ENCODE measurements at regions not wholly inside any gene's neighbourhood (a gene's known extent, or its start where the extent isn't known, plus 50 kb on each side); places are given as distances from the start of the nearest gene placed in this dataset.
"Not testable (repeated sequence)": the region's sequence is repeated elsewhere in the genome, so short reads cannot be mapped to it uniquely, and the experiment has no call there.

DNA sequence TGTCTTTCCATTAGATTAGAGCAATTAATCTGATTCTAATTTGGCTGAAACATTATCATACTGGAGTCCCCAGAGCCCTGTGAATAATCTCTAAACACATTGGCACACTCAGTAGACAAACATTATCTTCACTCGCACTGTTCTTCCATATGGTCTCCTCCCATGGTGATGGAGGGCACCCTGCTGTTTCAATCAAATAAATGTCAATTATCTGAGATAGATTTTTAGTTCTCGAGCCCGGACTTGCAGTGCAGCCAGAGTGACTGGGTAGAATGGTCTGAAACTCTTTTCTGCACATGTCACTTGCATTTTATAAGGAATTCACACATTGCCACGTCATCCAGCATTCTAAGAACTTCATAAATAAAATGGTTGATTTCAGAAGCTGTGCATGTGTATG lies 90.6 kb upstream of the MAP3K7 start:
- Mint-ChIP-seq H3K4me3 (ENCODE audit: low read depth) (no peak overlapping the region), H3K9me3 (no peaks in the 10 kb centered on the region), H3K4me1 (ENCODE audit: low read depth) (no peaks in the 10 kb centered on the region), H3K27ac (no peak overlapping the region), H3K36me3 (ENCODE audit: low read depth) (no peaks in the 10 kb centered on the region), H3K27me3 (ENCODE audit: low read depth) (peaks cover 12% of the 10 kb centered on the region)
- intact Hi-C loops (cut with micrococcal nuclease), result no loop called here
- DNase-seq (ENCODE audit: low spot score), result no peak

DNA sequence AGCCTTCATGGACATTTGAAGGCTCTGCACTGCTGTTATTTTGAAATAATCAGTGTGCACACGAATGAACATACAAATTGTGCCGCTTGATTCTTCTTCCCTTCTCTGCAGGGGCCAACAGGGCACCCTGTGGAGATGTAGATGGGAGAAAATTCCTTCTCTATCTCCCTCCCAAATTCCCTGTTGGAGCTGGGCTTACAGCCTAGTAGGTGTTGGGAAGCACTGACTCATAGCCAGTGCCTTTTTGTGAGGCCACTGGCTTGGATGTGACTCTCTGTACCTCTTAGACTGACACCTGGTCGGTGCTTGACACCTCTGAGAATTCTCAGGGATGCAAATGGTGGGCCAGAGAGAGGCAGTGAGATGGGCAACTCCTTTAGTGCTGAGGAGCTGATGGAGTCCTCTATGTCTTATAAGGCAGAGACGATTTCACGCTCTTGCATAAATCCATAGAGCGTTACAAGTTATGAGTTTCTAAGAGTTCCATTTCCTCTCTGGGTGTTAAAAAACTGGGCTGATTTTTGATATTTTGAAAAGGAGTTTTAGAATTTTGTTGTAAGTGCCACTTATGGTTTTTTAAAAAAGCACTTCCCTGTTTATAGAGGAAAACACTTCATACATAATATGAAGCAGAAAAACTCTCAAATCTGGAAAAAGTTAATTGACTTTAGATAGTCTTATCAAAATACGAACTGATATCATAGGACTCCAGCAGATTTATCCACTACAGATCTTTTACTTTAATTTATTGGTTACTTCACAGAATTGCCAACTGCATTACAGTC lies 89.8 kb upstream of the MAP3K7 start:
- intact Hi-C loops (cut with micrococcal nuclease), result no loop called here
- Mint-ChIP-seq H3K9me3 (no peaks in the 10 kb centered on the region), H3K36me3 (ENCODE audit: low read depth) (no peaks in the 10 kb centered on the region), H3K27me3 (ENCODE audit: low read depth) (peaks cover 12% of the 10 kb centered on the region), H3K27ac (no peak overlapping the region), H3K4me1 (ENCODE audit: low read depth) (no peaks in the 10 kb centered on the region), H3K4me3 (ENCODE audit: low read depth) (no peak overlapping the region)
- no peak for DNase-seq (ENCODE audit: low spot score)

DNA sequence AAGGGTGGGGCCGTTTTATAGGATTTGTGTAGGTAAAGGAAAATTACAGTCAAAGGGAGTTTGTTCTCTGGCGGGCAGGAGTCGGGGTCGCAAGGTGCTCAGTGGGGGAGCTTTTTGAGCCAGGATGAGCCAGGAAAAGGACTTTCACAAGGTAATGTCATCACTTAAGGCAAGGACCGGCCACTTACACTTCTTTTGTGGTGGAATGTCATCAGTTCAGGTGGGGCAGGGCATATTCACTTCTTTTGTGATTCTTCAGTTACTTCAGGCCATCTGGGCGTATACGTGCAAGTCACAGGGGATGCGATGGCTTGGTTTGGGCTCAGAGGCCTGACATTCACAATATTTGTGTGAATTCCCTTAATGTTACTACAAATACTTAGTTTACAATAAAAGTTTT lies 88.2 kb upstream of the MAP3K7 start:
- DNase-seq (ENCODE audit: low spot score); H3K9me3 Mint-ChIP-seq; intact Hi-C loops (cut with micrococcal nuclease); H3K27me3 Mint-ChIP-seq (ENCODE audit: low read depth); H3K4me3 Mint-ChIP-seq (ENCODE audit: low read depth); H3K36me3 Mint-ChIP-seq (ENCODE audit: low read depth); H3K27ac Mint-ChIP-seq; H3K4me1 Mint-ChIP-seq (ENCODE audit: low read depth): not testable (repeated sequence)

DNA sequence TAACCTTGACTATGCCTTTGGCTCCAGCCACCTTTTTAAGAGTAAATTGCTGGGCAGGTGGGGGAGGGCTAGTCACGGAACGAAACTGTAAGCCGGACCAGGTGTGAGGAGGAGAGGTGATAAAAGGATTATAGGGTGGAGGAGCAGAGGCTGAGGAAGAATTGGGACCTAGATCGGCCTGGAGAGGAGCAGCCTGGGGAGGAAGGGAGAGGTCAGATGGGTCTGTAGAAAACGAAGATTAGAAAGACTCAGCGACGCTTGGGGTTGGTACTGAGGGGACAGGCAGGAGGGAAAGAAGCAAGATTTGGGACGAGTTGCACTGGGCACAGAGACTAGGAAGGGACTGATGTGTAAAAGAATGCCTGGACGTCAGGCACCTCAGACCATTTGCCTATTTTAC lies 87.2 kb upstream of the MAP3K7 start:
- H3K4me3 Mint-ChIP-seq (ENCODE audit: low read depth); intact Hi-C loops (cut with micrococcal nuclease); H3K27ac Mint-ChIP-seq; H3K4me1 Mint-ChIP-seq (ENCODE audit: low read depth); H3K36me3 Mint-ChIP-seq (ENCODE audit: low read depth); DNase-seq (ENCODE audit: low spot score); H3K27me3 Mint-ChIP-seq (ENCODE audit: low read depth); H3K9me3 Mint-ChIP-seq: not testable (repeated sequence)

DNA sequence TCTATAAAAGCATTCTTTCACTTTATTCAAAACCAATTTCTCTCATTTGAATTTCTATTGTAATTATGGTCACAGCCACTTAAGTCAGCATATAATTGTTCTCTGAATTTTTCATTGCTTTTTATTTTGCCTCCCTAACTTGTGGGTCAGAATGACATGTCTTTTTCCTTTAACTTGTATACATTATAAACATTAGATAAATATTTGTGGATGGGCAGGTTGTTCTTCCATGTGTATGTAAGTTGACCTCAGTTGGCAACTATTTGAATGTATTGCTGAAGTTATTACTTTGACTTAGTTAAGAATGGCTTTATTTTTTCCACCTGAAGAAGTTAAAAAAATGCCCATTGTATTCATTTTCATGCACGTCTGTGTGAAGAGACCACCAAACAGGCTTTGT lies 83.0 kb upstream of the MAP3K7 start:
- intact Hi-C loops (cut with micrococcal nuclease), result no loop called here
- Mint-ChIP-seq H3K4me1 (ENCODE audit: low read depth) (no peaks in the 10 kb centered on the region), H3K36me3 (ENCODE audit: low read depth) (no peaks in the 10 kb centered on the region), H3K9me3 (no peaks in the 10 kb centered on the region), H3K27ac (no peak overlapping the region), H3K27me3 (ENCODE audit: low read depth) (peaks cover 3% of the 10 kb centered on the region), H3K4me3 (ENCODE audit: low read depth) (no peak overlapping the region)
- no peak for DNase-seq (ENCODE audit: low spot score)

DNA sequence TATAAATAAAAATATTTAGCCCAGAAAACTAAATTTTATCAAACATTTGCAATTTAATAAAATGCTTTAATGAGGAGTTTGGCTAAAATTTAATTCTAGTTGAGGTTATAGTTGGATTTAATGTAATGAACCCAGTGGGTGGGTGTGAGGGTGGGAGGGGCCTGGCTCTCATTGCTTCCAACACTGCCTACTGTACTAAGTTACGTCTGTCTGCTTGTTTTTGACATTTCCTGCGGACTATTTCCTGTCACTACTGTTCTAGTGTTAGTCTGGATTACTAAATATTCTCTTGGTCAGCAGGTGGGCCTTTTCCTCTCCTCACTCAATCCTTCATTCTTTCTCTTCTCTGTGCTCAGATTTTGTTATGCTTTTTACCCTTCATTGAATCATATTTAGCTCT lies 82.5 kb upstream of the MAP3K7 start:
- H3K9me3 Mint-ChIP-seq, result no peaks in the 10 kb centered on the region
- intact Hi-C loops (cut with micrococcal nuclease), result no loop called here
- no peaks in the 10 kb centered on the region for H3K4me1 Mint-ChIP-seq (ENCODE audit: low read depth)
- H3K27me3 Mint-ChIP-seq (ENCODE audit: low read depth), result peaks cover 3% of the 10 kb centered on the region
- H3K4me3 Mint-ChIP-seq (ENCODE audit: low read depth), result no peak overlapping the region
- no peak overlapping the region for H3K27ac Mint-ChIP-seq
- H3K36me3 Mint-ChIP-seq (ENCODE audit: low read depth), result no peaks in the 10 kb centered on the region
- DNase-seq (ENCODE audit: low spot score), result no peak

DNA sequence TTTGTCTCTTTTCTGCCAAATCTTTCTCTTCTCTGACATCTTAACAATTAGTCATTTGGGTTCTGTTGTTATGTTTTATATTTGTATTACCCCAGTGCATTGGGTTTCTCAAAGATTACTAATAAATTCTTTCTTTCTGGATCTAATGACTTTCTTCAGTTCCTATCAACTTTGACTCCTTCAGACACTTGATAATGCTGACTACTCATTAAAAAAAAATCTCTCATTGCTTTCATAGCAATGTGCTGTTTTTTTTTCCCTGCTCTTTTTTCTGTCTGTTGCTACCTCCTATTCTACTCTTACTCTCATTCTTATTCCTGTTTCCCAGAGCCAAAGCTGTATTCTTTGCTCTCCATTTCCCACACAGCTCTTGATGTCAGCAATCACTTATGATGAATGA lies 81.3 kb upstream of the MAP3K7 start:
- Mint-ChIP-seq H3K9me3 (no peaks in the 10 kb centered on the region), H3K4me1 (ENCODE audit: low read depth) (no peaks in the 10 kb centered on the region), H3K27ac (no peak overlapping the region), H3K36me3 (ENCODE audit: low read depth) (no peaks in the 10 kb centered on the region), H3K4me3 (ENCODE audit: low read depth) (no peak overlapping the region), H3K27me3 (ENCODE audit: low read depth) (peaks cover 4% of the 10 kb centered on the region)
- DNase-seq (ENCODE audit: low spot score), result no peak
- intact Hi-C loops (cut with micrococcal nuclease), result no loop called here

DNA sequence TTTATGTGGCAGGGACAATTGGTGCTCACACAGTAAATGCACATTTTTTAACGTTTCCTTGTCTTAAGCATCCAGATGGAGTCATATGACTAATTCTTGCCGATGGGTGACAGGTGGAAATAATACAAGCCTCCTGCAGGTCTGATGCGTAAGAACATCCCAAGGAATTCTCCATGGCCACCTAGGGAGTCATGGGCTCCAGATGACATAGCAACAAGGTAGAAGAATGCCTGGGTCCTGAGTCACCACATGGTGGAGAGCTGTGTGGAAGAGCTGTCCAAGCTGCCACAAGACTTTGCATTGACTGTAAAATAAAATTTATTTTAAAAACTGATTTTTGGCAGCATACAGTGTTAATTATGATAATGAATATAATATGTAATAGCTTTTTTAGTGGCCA lies 77.0 kb upstream of the MAP3K7 start:
- intact Hi-C loops (cut with micrococcal nuclease), result no loop called here
- H3K4me1 Mint-ChIP-seq (ENCODE audit: low read depth), result no peaks in the 10 kb centered on the region
- peaks cover 4% of the 10 kb centered on the region for H3K27me3 Mint-ChIP-seq (ENCODE audit: low read depth)

DNA sequence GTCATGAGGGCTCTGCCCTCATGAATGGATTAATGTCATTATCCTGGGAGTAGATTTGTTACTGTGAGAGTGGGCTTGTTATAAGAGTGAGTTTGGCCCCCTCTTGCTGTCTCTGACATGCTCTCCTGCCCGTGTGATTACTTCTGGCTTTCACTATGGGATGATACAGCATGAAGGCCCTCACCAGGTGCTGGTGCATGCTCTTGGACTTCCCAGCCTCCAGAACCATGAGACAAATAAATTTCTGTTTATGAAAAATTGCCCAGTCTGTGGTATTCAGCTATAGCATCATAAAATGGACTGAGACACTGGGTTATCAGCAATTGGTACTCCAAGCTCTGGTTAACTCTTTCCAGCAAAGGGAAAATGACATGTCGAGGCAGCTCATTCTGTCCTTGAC lies 76.2 kb upstream of the MAP3K7 start:
- H3K4me1 Mint-ChIP-seq (ENCODE audit: low read depth), result no peaks in the 10 kb centered on the region
- H3K27me3 Mint-ChIP-seq (ENCODE audit: low read depth), result peaks cover 5% of the 10 kb centered on the region

More for the DNA sequence above, 77.0 kb upstream of the MAP3K7 start:
- no peaks in the 10 kb centered on the region for H3K9me3 Mint-ChIP-seq
- no peak overlapping the region for H3K27ac Mint-ChIP-seq
- no peak overlapping the region for H3K4me3 Mint-ChIP-seq (ENCODE audit: low read depth)
- H3K36me3 Mint-ChIP-seq (ENCODE audit: low read depth), result no peaks in the 10 kb centered on the region
- DNase-seq (ENCODE audit: low spot score), result no peak

DNA sequence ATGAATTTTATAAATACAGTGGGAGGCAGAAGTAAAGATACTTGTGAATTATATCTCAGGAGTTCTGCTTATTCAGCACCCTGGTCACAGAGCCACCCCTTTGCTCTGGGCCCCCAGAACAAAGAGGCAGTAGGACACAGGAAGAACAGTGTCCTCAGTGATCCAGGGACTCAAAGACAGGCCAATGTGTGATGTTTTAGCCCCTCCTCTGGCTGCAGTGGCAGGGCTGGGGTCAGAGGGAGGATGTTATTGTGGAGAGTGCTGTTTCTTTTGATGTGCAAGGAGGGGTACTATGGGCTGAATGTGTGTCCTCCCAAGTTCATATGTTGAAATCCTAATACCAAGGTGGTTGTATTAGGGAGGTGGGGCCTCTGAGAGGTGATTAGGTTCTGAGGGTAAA lies 74.1 kb upstream of the MAP3K7 start:
- intact Hi-C loops (cut with micrococcal nuclease), result no loop called here
- Mint-ChIP-seq H3K36me3 (ENCODE audit: low read depth) (no peaks in the 10 kb centered on the region), H3K9me3 (no peaks in the 10 kb centered on the region), H3K27me3 (ENCODE audit: low read depth) (peaks cover 10% of the 10 kb centered on the region), H3K4me3 (ENCODE audit: low read depth) (no peak overlapping the region), H3K4me1 (ENCODE audit: low read depth) (no peaks in the 10 kb centered on the region), H3K27ac (no peak overlapping the region)
- no peak for DNase-seq (ENCODE audit: low spot score)

More for the DNA sequence above, 76.2 kb upstream of the MAP3K7 start:
- no peak for DNase-seq (ENCODE audit: low spot score)
- H3K36me3 Mint-ChIP-seq (ENCODE audit: low read depth), result no peaks in the 10 kb centered on the region
- no peak overlapping the region for H3K27ac Mint-ChIP-seq
- no peaks in the 10 kb centered on the region for H3K9me3 Mint-ChIP-seq
- H3K4me3 Mint-ChIP-seq (ENCODE audit: low read depth), result no peak overlapping the region
- intact Hi-C loops (cut with micrococcal nuclease), result no loop called here

DNA sequence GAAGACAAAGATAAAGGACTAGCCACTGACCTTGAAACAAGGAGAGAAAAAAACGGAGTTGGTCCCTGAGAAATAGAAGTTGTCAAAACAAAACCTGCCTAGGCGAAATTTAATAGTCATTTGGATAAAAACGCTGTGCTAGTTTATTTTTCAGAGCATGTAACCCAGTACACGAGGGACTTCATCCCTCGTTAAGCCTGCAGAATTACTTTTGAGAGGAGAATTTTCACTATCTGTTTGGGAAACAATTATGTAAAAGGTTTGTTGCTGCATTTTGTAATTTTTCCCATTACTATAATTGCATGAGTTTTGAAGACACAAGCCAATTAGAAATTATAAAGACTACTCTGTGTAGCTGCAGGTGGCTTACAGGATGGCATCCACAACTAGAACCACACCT lies 71.6 kb upstream of the MAP3K7 start:
- Mint-ChIP-seq H3K4me1 (ENCODE audit: low read depth) (no peaks in the 10 kb centered on the region), H3K27me3 (ENCODE audit: low read depth) (peaks cover 16% of the 10 kb centered on the region), H3K27ac (no peak overlapping the region), H3K4me3 (ENCODE audit: low read depth) (no peak overlapping the region), H3K9me3 (no peaks in the 10 kb centered on the region), H3K36me3 (ENCODE audit: low read depth) (no peaks in the 10 kb centered on the region)
- DNase-seq (ENCODE audit: low spot score), result no peak
- intact Hi-C loops (cut with micrococcal nuclease), result no loop called here

DNA sequence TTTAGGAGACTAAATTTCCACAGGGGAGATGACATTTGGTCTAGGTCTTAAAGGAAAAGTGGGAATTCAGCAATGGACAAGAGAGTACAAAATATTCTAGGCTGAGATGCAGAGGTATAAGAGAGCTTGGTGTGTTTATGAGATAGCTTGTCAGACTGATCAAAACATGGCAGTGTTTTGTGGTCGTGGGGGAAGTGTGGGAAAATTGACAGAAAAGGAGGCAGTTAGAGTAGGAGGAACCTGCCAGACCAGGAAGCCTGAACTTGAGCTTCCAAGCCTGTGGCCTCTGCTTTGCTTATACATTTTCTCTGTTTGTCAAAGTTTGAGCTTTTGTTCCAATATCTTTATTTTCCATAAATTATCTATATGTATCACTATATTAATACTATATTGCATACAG lies 69.5 kb upstream of the MAP3K7 start:
- Mint-ChIP-seq H3K36me3 (ENCODE audit: low read depth) (no peaks in the 10 kb centered on the region), H3K27ac (no peak overlapping the region), H3K27me3 (ENCODE audit: low read depth) (peaks cover 16% of the 10 kb centered on the region), H3K4me3 (ENCODE audit: low read depth) (no peak overlapping the region), H3K9me3 (no peaks in the 10 kb centered on the region), H3K4me1 (ENCODE audit: low read depth) (no peaks in the 10 kb centered on the region)
- intact Hi-C loops (cut with micrococcal nuclease), result no loop called here
- DNase-seq (ENCODE audit: low spot score), result no peak

DNA sequence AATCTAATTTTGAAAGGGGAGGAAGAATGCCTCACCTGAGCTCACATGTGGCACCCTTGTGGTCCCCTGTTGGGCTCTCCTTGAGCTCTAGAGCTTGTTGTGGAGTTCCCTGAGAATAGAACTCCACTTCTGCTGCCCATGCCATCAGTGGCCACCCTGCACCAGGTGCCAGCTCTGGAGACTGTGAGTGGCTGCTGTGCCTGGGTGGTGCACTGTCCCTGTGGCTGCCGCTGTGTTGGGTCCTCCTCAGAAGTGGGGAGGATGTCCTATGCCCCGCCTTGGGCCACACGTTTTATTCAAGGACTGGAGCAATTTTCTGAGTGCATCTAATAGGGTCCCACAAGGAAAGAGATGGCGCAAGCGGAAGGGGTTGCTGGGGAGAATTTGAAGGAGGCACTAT lies 67.9 kb upstream of the MAP3K7 start:
- H3K36me3 Mint-ChIP-seq (ENCODE audit: low read depth), result no peaks in the 10 kb centered on the region
- H3K4me3 Mint-ChIP-seq (ENCODE audit: low read depth), result no peak overlapping the region
- intact Hi-C loops (cut with micrococcal nuclease), result no loop called here
- no peak for DNase-seq (ENCODE audit: low spot score)
- H3K4me1 Mint-ChIP-seq (ENCODE audit: low read depth), result no peaks in the 10 kb centered on the region
- peaks cover 18% of the 10 kb centered on the region for H3K27me3 Mint-ChIP-seq (ENCODE audit: low read depth)
- no peaks in the 10 kb centered on the region for H3K9me3 Mint-ChIP-seq
- H3K27ac Mint-ChIP-seq, result no peak overlapping the region

DNA sequence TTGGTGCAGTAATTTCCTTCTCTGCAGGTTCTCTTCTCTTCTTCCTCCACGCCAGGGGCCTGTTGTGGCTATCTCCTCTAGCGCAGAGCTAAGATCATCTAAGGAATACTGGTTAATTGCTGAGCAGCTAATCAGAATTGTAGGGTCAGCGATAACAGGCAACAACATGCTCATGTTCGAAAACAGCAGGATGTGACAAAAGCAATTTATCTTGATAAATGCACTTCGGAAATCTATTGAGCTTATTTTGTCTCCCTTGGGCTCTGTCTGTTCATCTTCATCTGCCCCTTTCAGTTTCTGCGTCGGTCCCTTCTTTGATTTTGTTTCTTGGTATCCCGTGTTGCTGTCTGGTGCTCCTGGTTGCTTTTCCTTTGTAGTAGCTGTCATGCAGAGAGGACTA lies 67.3 kb upstream of the MAP3K7 start:
- Mint-ChIP-seq H3K4me1 (ENCODE audit: low read depth) (no peaks in the 10 kb centered on the region), H3K27me3 (ENCODE audit: low read depth) (peaks cover 18% of the 10 kb centered on the region), H3K9me3 (no peaks in the 10 kb centered on the region), H3K36me3 (ENCODE audit: low read depth) (no peaks in the 10 kb centered on the region), H3K4me3 (ENCODE audit: low read depth) (no peak overlapping the region), H3K27ac (no peak overlapping the region)
- intact Hi-C loops (cut with micrococcal nuclease), result no loop called here
- no peak for DNase-seq (ENCODE audit: low spot score)

Data from activated T-helper 2 cell treated with anti-CD3 and anti-CD28 coated beads, Interferon-gamma antibody, Interleukin-2, Interleukin-4, amounts not matched to agents 10 μg/mL and 5 μg/mL and 100 μg/mL, durations not matched to agents 14 hours and 24 hours and 36 hours (primary cell).